Neural cell (in vitro differentiated cells): ENCODE measurements at regions not wholly inside any gene's neighbourhood (a gene's known extent, or its start where the extent isn't known, plus 50 kb on each side); places are given as distances from the start of the nearest gene placed in this dataset.

Experiments
- EP300 ChIP-seq: fragments of 450-650 bp; conservative IDR thresholded peaks from 2 replicates; pipeline ENCODE4 v1.6.1; 2014; ENCODE audit warnings: antibody characterized with exemption, mild to moderate bottlenecking, moderate library complexity; ENCODE audit not compliant: poor library complexity, severe bottlenecking
- EZH2 ChIP-seq: fragments of 200-600, 300-800 bp; shearing (Covaris generic), sonication (generic); IDR thresholded peaks from 2 replicates; pipeline ENCODE4 v1.6.1; 2014; ENCODE audit warnings: antibody characterized with exemption, low read length, borderline replicate concordance, mild to moderate bottlenecking; ENCODE audit not compliant: insufficient read depth, poor library complexity, severe bottlenecking
- MXI1 ChIP-seq: fragments of 450-650 bp; conservative IDR thresholded peaks from 2 replicates; pipeline ENCODE4 v1.6.1; 2014; ENCODE audit warnings: antibody characterized with exemption, mild to moderate bottlenecking; ENCODE audit not compliant: poor library complexity, severe bottlenecking
- POLR2AphosphoS5 ChIP-seq: IDR thresholded peaks from 2 replicates; pipeline ENCODE4 v1.6.1; 2012
- RAD21 ChIP-seq: fragments of 450-650 bp; conservative IDR thresholded peaks from 2 replicates; pipeline ENCODE4 v1.6.1; 2014; ENCODE audit warnings: antibody characterized with exemption, mild to moderate bottlenecking, moderate library complexity
- SMC3 ChIP-seq: fragments of 450-650 bp; conservative IDR thresholded peaks from 2 replicates; pipeline ENCODE4 v1.6.1; 2014; ENCODE audit warnings: antibody characterized with exemption, mild to moderate bottlenecking, moderate library complexity; ENCODE audit not compliant: poor library complexity
- TAF1 ChIP-seq: IDR thresholded peaks from 2 replicates; pipeline ENCODE4 v1.6.1; 2012; ENCODE audit warnings: low read depth
- TF ChIP-seq, protein P1 (sequence below): fragments of 450-650 bp; IDR thresholded peaks from 2 replicates; pipeline ENCODE4 v1.5.1; 2014; ENCODE audit warnings: antibody characterized with exemption, mild to moderate bottlenecking, moderate library complexity; ENCODE audit not compliant: poor library complexity, severe bottlenecking
- TF ChIP-seq, protein P2 (sequence below): IDR thresholded peaks from 2 replicates; pipeline ENCODE4 v1.6.1; 2012; ENCODE audit warnings: borderline replicate concordance

DNA sequence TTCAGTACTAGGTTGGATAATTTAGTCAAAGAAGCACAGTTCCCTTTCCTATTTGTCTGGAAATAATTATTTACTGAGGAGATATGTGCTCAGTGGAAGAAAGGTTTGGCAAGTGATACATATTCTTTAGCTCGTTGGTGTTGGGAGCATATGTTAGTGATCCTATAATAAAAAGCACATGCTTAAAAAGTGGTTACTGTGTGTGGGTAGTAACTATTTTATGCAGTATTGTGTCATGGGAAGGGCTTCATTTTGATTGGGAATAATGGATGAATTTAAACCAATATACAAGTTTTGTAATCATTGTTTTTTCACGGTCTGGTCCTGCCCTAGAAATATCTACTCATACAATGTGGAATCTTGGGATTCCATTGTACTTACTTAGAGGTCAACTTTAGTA lies 188.7 kb upstream of the PPP1R3A start:
- TF ChIP-seq, protein P1, sequence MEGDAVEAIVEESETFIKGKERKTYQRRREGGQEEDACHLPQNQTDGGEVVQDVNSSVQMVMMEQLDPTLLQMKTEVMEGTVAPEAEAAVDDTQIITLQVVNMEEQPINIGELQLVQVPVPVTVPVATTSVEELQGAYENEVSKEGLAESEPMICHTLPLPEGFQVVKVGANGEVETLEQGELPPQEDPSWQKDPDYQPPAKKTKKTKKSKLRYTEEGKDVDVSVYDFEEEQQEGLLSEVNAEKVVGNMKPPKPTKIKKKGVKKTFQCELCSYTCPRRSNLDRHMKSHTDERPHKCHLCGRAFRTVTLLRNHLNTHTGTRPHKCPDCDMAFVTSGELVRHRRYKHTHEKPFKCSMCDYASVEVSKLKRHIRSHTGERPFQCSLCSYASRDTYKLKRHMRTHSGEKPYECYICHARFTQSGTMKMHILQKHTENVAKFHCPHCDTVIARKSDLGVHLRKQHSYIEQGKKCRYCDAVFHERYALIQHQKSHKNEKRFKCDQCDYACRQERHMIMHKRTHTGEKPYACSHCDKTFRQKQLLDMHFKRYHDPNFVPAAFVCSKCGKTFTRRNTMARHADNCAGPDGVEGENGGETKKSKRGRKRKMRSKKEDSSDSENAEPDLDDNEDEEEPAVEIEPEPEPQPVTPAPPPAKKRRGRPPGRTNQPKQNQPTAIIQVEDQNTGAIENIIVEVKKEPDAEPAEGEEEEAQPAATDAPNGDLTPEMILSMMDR, result no peak
- TF ChIP-seq POLR2AphosphoS5 (no peak), EZH2 (no peak), TAF1 (no peak), RAD21 (no peak), MXI1 (no peak), EP300 (no peak), SMC3 (no peak)
- TF ChIP-seq, protein P2, sequence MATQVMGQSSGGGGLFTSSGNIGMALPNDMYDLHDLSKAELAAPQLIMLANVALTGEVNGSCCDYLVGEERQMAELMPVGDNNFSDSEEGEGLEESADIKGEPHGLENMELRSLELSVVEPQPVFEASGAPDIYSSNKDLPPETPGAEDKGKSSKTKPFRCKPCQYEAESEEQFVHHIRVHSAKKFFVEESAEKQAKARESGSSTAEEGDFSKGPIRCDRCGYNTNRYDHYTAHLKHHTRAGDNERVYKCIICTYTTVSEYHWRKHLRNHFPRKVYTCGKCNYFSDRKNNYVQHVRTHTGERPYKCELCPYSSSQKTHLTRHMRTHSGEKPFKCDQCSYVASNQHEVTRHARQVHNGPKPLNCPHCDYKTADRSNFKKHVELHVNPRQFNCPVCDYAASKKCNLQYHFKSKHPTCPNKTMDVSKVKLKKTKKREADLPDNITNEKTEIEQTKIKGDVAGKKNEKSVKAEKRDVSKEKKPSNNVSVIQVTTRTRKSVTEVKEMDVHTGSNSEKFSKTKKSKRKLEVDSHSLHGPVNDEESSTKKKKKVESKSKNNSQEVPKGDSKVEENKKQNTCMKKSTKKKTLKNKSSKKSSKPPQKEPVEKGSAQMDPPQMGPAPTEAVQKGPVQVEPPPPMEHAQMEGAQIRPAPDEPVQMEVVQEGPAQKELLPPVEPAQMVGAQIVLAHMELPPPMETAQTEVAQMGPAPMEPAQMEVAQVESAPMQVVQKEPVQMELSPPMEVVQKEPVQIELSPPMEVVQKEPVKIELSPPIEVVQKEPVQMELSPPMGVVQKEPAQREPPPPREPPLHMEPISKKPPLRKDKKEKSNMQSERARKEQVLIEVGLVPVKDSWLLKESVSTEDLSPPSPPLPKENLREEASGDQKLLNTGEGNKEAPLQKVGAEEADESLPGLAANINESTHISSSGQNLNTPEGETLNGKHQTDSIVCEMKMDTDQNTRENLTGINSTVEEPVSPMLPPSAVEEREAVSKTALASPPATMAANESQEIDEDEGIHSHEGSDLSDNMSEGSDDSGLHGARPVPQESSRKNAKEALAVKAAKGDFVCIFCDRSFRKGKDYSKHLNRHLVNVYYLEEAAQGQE, result no peak
